ENCODE measurements at regions not wholly inside any gene's neighbourhood (a gene's known extent, or its start where the extent isn't known, plus 50 kb on each side); places are given as distances from the start of the nearest gene placed in this dataset.

GRCh38 chr11:106467501-106467900 lies 390.0 kb downstream of the AASDHPPT start:
- TF ChIP-seq CTCF (conservative IDR thresholded peaks at IDR 0.05; ENCODE audit: low read depth, low read length) (no peak), EZH2 (IDR thresholded peaks at IDR 0.05; ENCODE audit: low read length, unreplicated experiment) (no peak)

Data from PC-3 (cell line).